Testis (tissue), 2 donors: ENCODE measurements at regions not wholly inside any gene's neighbourhood (a gene's known extent, or its start where the extent isn't known, plus 50 kb on each side); places are given as distances from the start of the nearest gene placed in this dataset.

Source experiments
- CTCF ChIP-seq, 3 experiments: fragments of 450-650 bp in 2 of 3; fragments of 200-600 bp in 1 of 3; sonication (generic) in 1 of 3; IDR thresholded peaks; one replicate each; pipeline ENCODE4 v1.5.1; 2016 to 2019; ENCODE audit warnings: antibody characterized with exemption in 3 of 3, mild to moderate bottlenecking in 2 of 3, moderate library complexity in 1 of 3
- POLR2A ChIP-seq: fragments of 450-650 bp; IDR thresholded peaks from one replicate; pipeline ENCODE4 v1.6.1; 2017; ENCODE audit warnings: antibody characterized with exemption, mild to moderate bottlenecking, moderate library complexity

GRCh38 chr2:19677215-19677777 is 224.5 kb downstream of the TTC32 start:
- TF ChIP-seq CTCF (IDR thresholded peaks at IDR 0.05), result no peak
- TF ChIP-seq POLR2A, result no peak
